Endothelial cell of umbilical vein (primary cell): ENCODE measurements at regions not wholly inside any gene's neighbourhood (a gene's known extent, or its start where the extent isn't known, plus 50 kb on each side); places are given as distances from the start of the nearest gene placed in this dataset.

ENCODE experiments used
- EZH2 ChIP-seq: IDR thresholded peaks from 2 replicates; pipeline ENCODE4 v1.6.1; 2012; ENCODE audit warnings: borderline replicate concordance, low read depth, mild to moderate bottlenecking, moderate library complexity, low read length, inconsistent platforms; ENCODE audit not compliant: severe bottlenecking
- POLR2AphosphoS5 ChIP-seq: IDR thresholded peaks from 2 replicates; pipeline ENCODE4 v1.6.1; 2012; ENCODE audit warnings: low read depth, mild to moderate bottlenecking, control low read depth, low read length, moderate library complexity; ENCODE audit not compliant: insufficient read depth
- TF ChIP-seq, protein P1 (sequence below), 2 donors: IDR thresholded peaks; 1 replicate in 1 of 2; 2 replicates in 1 of 2; pipeline ENCODE4 v1.5.1; 2011; ENCODE audit warnings: low read length in 2 of 2, mild to moderate bottlenecking in 2 of 2, moderate library complexity in 2 of 2, control low read depth in 1 of 2, inconsistent platforms in 1 of 2, low read depth in 1 of 2; ENCODE audit not compliant: insufficient read depth in 1 of 2; ENCODE audit errors: extremely low read depth in 1 of 2

DNA sequence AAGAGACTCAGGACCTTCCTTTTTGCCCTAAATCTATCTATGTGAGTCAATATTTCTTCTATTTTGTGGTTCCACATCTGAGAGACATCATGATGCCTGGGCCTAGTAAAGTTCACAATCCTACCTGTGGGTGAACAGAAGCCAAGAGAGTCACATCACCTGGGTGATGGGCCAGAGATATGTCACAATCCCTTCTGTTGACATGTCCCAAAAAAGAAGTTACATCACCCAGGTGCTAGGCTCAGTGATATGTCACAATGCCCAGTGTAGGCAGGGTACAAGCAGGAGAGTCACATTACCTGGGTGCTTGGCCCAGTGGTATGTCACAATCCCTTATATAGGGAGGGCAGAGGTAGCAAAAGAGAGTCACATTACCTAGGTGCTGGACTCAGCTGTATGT, 2101.9 kb downstream of the TP53TG3F start:
- TF ChIP-seq, protein P1, sequence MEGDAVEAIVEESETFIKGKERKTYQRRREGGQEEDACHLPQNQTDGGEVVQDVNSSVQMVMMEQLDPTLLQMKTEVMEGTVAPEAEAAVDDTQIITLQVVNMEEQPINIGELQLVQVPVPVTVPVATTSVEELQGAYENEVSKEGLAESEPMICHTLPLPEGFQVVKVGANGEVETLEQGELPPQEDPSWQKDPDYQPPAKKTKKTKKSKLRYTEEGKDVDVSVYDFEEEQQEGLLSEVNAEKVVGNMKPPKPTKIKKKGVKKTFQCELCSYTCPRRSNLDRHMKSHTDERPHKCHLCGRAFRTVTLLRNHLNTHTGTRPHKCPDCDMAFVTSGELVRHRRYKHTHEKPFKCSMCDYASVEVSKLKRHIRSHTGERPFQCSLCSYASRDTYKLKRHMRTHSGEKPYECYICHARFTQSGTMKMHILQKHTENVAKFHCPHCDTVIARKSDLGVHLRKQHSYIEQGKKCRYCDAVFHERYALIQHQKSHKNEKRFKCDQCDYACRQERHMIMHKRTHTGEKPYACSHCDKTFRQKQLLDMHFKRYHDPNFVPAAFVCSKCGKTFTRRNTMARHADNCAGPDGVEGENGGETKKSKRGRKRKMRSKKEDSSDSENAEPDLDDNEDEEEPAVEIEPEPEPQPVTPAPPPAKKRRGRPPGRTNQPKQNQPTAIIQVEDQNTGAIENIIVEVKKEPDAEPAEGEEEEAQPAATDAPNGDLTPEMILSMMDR (IDR thresholded peaks at IDR 0.05; ENCODE audit: extremely low read depth in 1 of 2, insufficient read depth in 1 of 2, low read depth in 1 of 2, low read length in 2 of 2), result no peak
- TF ChIP-seq EZH2 (no peak), POLR2AphosphoS5 (no peak)
